Activated naive CD8-positive, alpha-beta T cell treated with anti-CD3 and anti-CD28 coated beads, Interleukin-2, amount 10 ng/mL, durations not matched to agents 7 days and 5 days (primary cell): ENCODE measurements at regions not wholly inside any gene's neighbourhood (a gene's known extent, or its start where the extent isn't known, plus 50 kb on each side); places are given as distances from the start of the nearest gene placed in this dataset.
A peak's percentile ranks its signal among the peaks of the same experiment; 100 is the strongest.

Experiments
- ATAC-seq: fragments of 150-1000 bp; cut with Tn5 transposase; one replicate; pipeline ENCODE4 v1.10.0; 2021; ENCODE audit warnings: low read depth, moderate library complexity
- POLR2A ChIA-PET: fragments of 350-600 bp; sonication (Branson Sonifier 250); formaldehyde crosslinking; loops from one replicate; lab custom pipeline; 2021; ENCODE audit warnings: antibody characterized with exemption; lab: Charles Lee
- DNase-seq: peaks from one replicate; pipeline ENCODE4 v3.0.0; 2021
- H3K27ac Mint-ChIP-seq: one replicate; pipeline ENCODE4 v1.8.0; 2022; ENCODE audit warnings: mild to moderate bottlenecking, mixed read lengths
- H3K27me3 Mint-ChIP-seq: one replicate; pipeline ENCODE4 v1.8.0; 2022; ENCODE audit warnings: mild to moderate bottlenecking, moderate library complexity, mixed read lengths
- H3K36me3 Mint-ChIP-seq: one replicate; pipeline ENCODE4 v1.8.0; 2021; ENCODE audit warnings: mild to moderate bottlenecking, mixed read lengths
- H3K4me1 Mint-ChIP-seq: one replicate; pipeline ENCODE4 v1.8.0; 2021; ENCODE audit warnings: mixed read lengths
- H3K4me3 Mint-ChIP-seq: one replicate; pipeline ENCODE4 v1.8.0; 2022; ENCODE audit warnings: mild to moderate bottlenecking, moderate library complexity, mixed read lengths
- H3K9me3 Mint-ChIP-seq: one replicate; pipeline ENCODE4 v1.8.0; 2021; ENCODE audit warnings: mixed read lengths

GRCh38 chr14:95466506-95466905 is 49.9 kb downstream of the SYNE3 start:
- POLR2A ChIA-PET, result no interaction called here
- no peaks in the 10 kb centered on the region for H3K9me3 Mint-ChIP-seq
- no peak overlapping the region for H3K4me3 Mint-ChIP-seq
- no peaks in the 10 kb centered on the region for H3K27me3 Mint-ChIP-seq
- H3K27ac Mint-ChIP-seq, result no peak overlapping the region
- ATAC-seq (no peak), DNase-seq (no peak)
- H3K36me3 Mint-ChIP-seq, result peaks cover 33% of the 10 kb centered on the region
- peaks cover 37% of the 10 kb centered on the region for H3K4me1 Mint-ChIP-seq

- POLR2A ChIA-PET, result no interaction called here
- no peak overlapping the region for H3K27ac Mint-ChIP-seq
- peaks cover 37% of the 10 kb centered on the region for H3K4me1 Mint-ChIP-seq
Measured at GRCh38 chr14:95465936-95466335, 50.5 kb downstream of the SYNE3 start.

GRCh38 chr14:95465358-95465757 is 51.1 kb downstream of the SYNE3 start:
- H3K4me1 Mint-ChIP-seq, result peaks cover 37% of the 10 kb centered on the region

More at GRCh38 chr14:95465936-95466335, 50.5 kb downstream of the SYNE3 start:
- no peaks in the 10 kb centered on the region for H3K9me3 Mint-ChIP-seq
- no peak overlapping the region for H3K4me3 Mint-ChIP-seq
- ATAC-seq (no peak), DNase-seq (no peak)
- no peaks in the 10 kb centered on the region for H3K27me3 Mint-ChIP-seq
- peaks cover 34% of the 10 kb centered on the region for H3K36me3 Mint-ChIP-seq

GRCh38 chr14:95464514-95464913 is 51.9 kb downstream of the SYNE3 start:
- ATAC-seq (no peak), DNase-seq (no peak)
- POLR2A ChIA-PET, result interaction anchor here (3.3 kb wide), 1 partner anchor 59 kb away, joined by 27 read pairs; no protein-coding TSS in a partner anchor
- Mint-ChIP-seq H3K36me3 (peaks cover 35% of the 10 kb centered on the region), H3K27ac (peak overlapping the region; percentile 73), H3K4me3 (no peak overlapping the region), H3K27me3 (no peaks in the 10 kb centered on the region), H3K4me1 (peaks cover 33% of the 10 kb centered on the region), H3K9me3 (no peaks in the 10 kb centered on the region)

More at GRCh38 chr14:95465358-95465757, 51.1 kb downstream of the SYNE3 start:
- Mint-ChIP-seq H3K27ac (peak overlapping the region; percentile 48), H3K9me3 (no peaks in the 10 kb centered on the region), H3K27me3 (no peaks in the 10 kb centered on the region), H3K4me3 (no peak overlapping the region), H3K36me3 (peaks cover 39% of the 10 kb centered on the region)
- ATAC-seq (no peak), DNase-seq (no peak)
- POLR2A ChIA-PET, result interaction anchor here (3.3 kb wide), 1 partner anchor 58 kb away, joined by 27 read pairs; no protein-coding TSS in a partner anchor

- ATAC-seq (no peak), DNase-seq (no peak)
- H3K4me1 Mint-ChIP-seq, result peaks cover 33% of the 10 kb centered on the region
- POLR2A ChIA-PET, result interaction anchor here (2.4 to 3.3 kb wide), 2 partner anchors 52 to 59 kb away, joined by 7 to 27 read pairs; partner anchors contain the start of gene SYNE3
- H3K27me3 Mint-ChIP-seq, result no peaks in the 10 kb centered on the region
- H3K9me3 Mint-ChIP-seq, result no peaks in the 10 kb centered on the region
- peaks cover 35% of the 10 kb centered on the region for H3K36me3 Mint-ChIP-seq
- H3K4me3 Mint-ChIP-seq, result peak overlapping the region; percentile 52
- H3K27ac Mint-ChIP-seq, result peak overlapping the region; percentile 87
Measured at GRCh38 chr14:95464103-95464502, 52.3 kb downstream of the SYNE3 start.

GRCh38 chr14:95463171-95463901 is 53.1 kb downstream of the SYNE3 start:
- peaks cover 33% of the 10 kb centered on the region for H3K4me1 Mint-ChIP-seq
- POLR2A ChIA-PET, result interaction anchor here (0.6 to 3.3 kb wide), 5 partner anchors 18 to 62 kb away, joined by 3 to 27 read pairs (median 5); partner anchors contain the start of gene SYNE3
- peak overlapping the region; percentile 52 for H3K4me3 Mint-ChIP-seq

GRCh38 chr14:95462491-95462890 is 54.0 kb downstream of the SYNE3 start:
- no peak for DNase-seq
- Mint-ChIP-seq H3K9me3 (no peaks in the 10 kb centered on the region), H3K36me3 (peaks cover 33% of the 10 kb centered on the region), H3K27ac (peak overlapping the region; percentile 87), H3K4me1 (peaks cover 33% of the 10 kb centered on the region), H3K4me3 (peak overlapping the region; percentile 52), H3K27me3 (no peaks in the 10 kb centered on the region)
- POLR2A ChIA-PET, result interaction anchor here (1.0 to 3.3 kb wide), 4 partner anchors 18 to 63 kb away, joined by 3 to 27 read pairs (median 6); partner anchors contain the start of gene SYNE3
- ATAC-seq, result no peak

More at GRCh38 chr14:95463171-95463901, 53.1 kb downstream of the SYNE3 start:
- Mint-ChIP-seq H3K36me3 (peaks cover 33% of the 10 kb centered on the region), H3K27me3 (no peaks in the 10 kb centered on the region), H3K27ac (peak overlapping the region; percentile 87), H3K9me3 (no peaks in the 10 kb centered on the region)
- DNase-seq (peak; percentile 44), ATAC-seq (peak; percentile 84)

- Mint-ChIP-seq H3K9me3 (no peaks in the 10 kb centered on the region), H3K27ac (no peak overlapping the region), H3K36me3 (peaks cover 34% of the 10 kb centered on the region), H3K4me1 (peaks cover 33% of the 10 kb centered on the region), H3K27me3 (no peaks in the 10 kb centered on the region), H3K4me3 (no peak overlapping the region)
- ATAC-seq (no peak), DNase-seq (no peak)
- POLR2A ChIA-PET, result no interaction called here
Measured at GRCh38 chr14:95460647-95461478, 55.6 kb downstream of the SYNE3 start.

GRCh38 chr14:95458906-95459305 is 57.5 kb downstream of the SYNE3 start:
- DNase-seq (no peak), ATAC-seq (no peak)
- Mint-ChIP-seq H3K4me3 (no peak overlapping the region), H3K9me3 (no peaks in the 10 kb centered on the region), H3K36me3 (peaks cover 23% of the 10 kb centered on the region), H3K4me1 (peaks cover 16% of the 10 kb centered on the region), H3K27ac (no peak overlapping the region), H3K27me3 (no peaks in the 10 kb centered on the region)
- POLR2A ChIA-PET, result interaction anchor here (1.3 kb wide), 1 partner anchor 65 kb away, joined by 5 read pairs; no protein-coding TSS in a partner anchor

- Mint-ChIP-seq H3K4me3 (no peak overlapping the region), H3K27me3 (no peaks in the 10 kb centered on the region), H3K9me3 (no peaks in the 10 kb centered on the region), H3K36me3 (peaks cover 23% of the 10 kb centered on the region), H3K27ac (no peak overlapping the region), H3K4me1 (peaks cover 11% of the 10 kb centered on the region)
- POLR2A ChIA-PET, result interaction anchor here (1.3 kb wide), 1 partner anchor 65 kb away, joined by 5 read pairs; no protein-coding TSS in a partner anchor
- DNase-seq, result no peak
- no peak for ATAC-seq
Measured at GRCh38 chr14:95458459-95458858, 58.0 kb downstream of the SYNE3 start.

- H3K27ac Mint-ChIP-seq, result no peak overlapping the region
- no peak for ATAC-seq
- no peaks in the 10 kb centered on the region for H3K27me3 Mint-ChIP-seq
- no peak overlapping the region for H3K4me3 Mint-ChIP-seq
- H3K36me3 Mint-ChIP-seq, result peaks cover 19% of the 10 kb centered on the region
- no peaks in the 10 kb centered on the region for H3K9me3 Mint-ChIP-seq
- H3K4me1 Mint-ChIP-seq, result no peaks in the 10 kb centered on the region
- DNase-seq, result no peak
- POLR2A ChIA-PET, result no interaction called here
Measured at GRCh38 chr14:95456281-95456680, 60.2 kb downstream of the SYNE3 start.

- H3K27ac Mint-ChIP-seq, result no peak overlapping the region
- no peak overlapping the region for H3K4me3 Mint-ChIP-seq
- DNase-seq (no peak), ATAC-seq (no peak)
- peaks cover 16% of the 10 kb centered on the region for H3K36me3 Mint-ChIP-seq
- H3K9me3 Mint-ChIP-seq, result no peaks in the 10 kb centered on the region
- no peaks in the 10 kb centered on the region for H3K4me1 Mint-ChIP-seq
- POLR2A ChIA-PET, result no interaction called here
- no peaks in the 10 kb centered on the region for H3K27me3 Mint-ChIP-seq
Measured at GRCh38 chr14:95455246-95455645, 61.2 kb downstream of the SYNE3 start.

- no peak for ATAC-seq
- H3K27me3 Mint-ChIP-seq, result no peaks in the 10 kb centered on the region
- POLR2A ChIA-PET, result no interaction called here
- H3K4me1 Mint-ChIP-seq, result no peaks in the 10 kb centered on the region
- no peak for DNase-seq
- H3K36me3 Mint-ChIP-seq, result peaks cover 19% of the 10 kb centered on the region
- no peak overlapping the region for H3K27ac Mint-ChIP-seq
- H3K9me3 Mint-ChIP-seq, result no peaks in the 10 kb centered on the region
- no peak overlapping the region for H3K4me3 Mint-ChIP-seq
Measured at GRCh38 chr14:95453713-95453980, 62.8 kb downstream of the SYNE3 start.
